Stimulated activated CD8-positive, alpha-beta memory T cell treated with anti-CD3 and anti-CD28 coated beads, Interleukin-15, amount 100 ng/mL, for 24 hours (primary cell): ENCODE measurements at regions not wholly inside any gene's neighbourhood (a gene's known extent, or its start where the extent isn't known, plus 50 kb on each side); places are given as distances from the start of the nearest gene placed in this dataset.

Experiments
- DNase-seq: peaks from one replicate; pipeline ENCODE4 v3.0.0-alpha.2; 2020; ENCODE audit warnings: low read depth

DNA sequence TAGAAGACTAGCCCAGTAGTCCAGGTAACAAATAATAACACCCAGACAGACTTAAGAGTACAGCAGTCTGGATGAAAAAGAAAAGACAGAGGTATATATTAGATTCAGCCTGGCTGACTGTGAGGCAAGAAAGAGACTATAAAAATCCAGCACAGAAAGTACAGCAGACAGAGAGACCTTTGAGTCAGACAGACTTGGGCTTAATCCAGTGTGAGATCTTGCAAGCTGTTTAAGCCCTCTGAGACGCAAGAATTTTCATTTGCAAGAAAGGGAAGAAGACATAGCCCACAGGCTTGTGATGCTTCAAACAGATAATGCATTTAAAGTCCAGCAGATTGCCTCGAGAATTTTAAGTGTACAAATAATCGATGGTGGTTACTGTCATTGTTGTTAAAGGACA is 471.4 kb downstream of the LIG4 start:
- no peak for DNase-seq

DNA sequence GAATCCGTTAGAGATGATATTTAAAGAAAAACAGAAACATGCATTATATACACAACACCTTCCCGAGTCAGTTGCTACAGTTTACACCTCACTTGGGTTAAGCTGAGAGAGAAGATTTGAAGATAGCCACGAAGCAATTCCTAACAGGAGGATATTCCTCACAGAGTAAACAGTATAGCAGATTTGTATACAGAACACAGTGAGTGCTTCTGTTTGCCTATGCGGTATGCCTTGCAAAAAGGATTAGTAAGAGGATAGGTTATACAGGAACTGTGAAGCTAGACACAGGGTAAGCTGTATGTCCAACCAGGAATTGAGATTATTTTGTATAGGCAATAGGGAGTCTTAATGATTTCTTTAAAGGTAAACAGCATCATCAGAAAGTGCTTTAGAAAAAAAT is 471.8 kb downstream of the LIG4 start:
- no peak for DNase-seq

DNA sequence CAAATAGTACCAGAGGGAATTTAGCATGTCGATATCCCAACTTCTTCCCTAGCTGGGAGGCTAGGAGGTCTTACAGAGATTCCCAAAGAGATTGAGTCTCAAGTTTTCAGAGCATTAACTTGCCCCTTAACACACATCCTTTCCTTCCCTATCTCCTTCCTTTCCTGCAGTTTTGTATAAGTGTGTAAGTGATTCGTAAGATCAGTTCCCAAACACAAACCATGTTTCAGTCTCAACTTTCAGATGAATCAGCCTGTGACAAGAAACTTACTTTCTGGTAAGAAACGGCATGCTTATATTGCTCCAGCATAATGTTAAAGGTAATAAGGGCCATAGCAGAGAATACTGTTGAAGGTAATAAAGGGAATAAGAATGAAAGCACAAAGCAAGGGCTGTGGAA is 472.2 kb downstream of the LIG4 start:
- DNase-seq, result no peak

DNA sequence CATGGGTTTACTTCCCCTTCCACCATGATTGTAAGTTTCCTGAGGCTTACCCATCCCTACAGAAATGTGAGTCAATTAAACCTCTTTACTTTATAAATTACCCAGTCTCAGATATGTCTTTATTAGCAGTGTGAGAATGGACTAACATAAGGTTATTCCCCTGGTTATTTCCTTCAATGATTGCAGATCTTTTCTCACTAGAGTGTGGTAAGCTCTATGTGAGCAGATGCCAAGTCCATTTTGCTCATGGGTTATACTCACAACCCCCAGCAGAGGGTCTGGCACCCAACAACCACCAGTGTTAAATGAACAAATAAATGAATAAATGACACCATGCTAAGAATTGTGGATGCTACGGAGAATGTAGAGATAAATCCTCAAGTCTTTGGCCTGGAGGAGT is 472.8 kb downstream of the LIG4 start:
- DNase-seq, result no peak

DNA sequence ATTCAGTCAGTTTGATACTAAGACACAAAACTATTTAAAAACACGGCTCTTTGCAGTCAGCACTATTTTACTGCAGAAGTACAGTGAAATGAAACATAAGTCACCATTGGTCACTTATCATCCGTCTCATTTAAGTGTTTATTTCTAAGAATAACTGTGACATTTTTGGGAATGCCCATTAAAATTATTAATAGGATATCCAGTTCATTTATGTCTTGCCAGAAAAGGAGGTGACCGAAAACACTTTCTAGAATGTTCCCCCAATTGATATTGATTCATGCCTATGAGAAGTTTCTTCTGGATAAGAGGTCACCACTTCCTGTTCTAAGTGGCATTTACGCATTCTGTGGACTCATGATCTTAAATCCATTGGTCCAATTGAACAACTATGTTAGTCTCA is 477.3 kb downstream of the LIG4 start:
- DNase-seq, result no peak

DNA sequence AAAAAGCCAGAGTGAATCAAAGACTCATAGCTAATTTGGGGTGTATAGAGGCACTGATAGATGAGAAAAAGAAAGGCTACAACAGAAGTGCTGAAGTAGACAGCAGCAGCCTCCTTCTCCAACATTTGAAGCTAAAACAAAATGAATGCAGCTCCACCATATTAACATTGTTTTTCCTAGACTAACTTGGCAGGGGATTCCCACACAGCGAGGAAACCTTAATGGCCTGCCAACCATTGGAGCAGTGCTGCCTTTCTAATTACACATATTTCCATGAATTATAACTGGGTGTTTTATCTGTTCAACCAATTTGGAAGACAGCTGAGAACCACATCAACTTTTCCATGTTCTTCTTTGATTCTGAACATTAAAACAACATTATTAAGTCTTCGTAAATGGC is 478.6 kb downstream of the LIG4 start:
- DNase-seq, result no peak

DNA sequence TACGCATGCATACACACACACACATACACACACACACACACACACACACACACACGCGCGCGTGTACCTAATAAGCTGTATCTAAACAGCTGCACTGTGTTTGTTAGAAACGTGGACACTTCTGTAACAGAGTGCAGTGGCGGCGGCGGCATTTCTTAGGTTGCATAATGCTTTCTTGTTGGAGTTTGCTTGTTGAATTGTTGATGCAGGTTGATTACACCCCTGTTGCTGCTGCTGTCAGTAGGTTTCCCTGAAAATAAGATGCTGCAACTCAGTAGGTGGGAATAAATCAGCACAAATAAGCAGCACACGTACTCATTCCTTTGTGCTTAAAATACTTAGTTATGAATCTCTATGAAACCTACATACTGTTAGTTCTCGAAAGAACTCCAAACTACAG is 479.2 kb downstream of the LIG4 start:
- no peak for DNase-seq

DNA sequence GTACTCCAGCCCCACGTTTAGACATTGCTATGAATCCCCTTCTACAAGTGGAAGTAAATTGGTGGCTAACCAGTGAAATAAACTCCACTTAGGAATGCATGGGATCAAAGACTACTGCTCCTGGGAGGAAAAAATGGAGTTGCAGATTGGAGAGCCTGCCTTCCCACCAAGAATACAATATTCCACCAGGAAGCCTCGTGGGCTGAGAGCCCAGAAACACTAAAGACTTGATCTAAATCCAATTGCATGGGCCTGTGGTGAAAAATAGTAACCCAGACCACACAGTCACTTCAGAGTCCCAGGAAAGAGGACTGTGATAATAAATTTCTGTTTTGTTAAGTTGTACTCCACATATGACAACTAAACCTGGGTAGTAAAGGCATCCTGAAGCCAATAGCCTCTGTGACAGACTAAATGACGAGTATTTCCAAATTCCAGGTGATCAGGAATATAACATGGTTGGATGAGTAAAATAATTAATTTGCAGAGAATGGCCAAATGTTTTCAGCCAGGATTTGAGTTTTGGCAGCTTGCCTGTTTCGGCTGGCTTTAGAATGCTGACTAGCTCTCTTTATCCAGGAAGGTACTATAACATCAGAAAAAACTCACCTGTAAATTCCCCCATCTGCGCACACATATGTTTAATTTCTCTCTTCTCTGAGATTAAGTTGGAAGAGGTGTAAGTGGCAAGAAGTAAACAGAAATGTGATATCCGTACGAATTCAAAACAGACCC is 480.3 kb downstream of the LIG4 start:
- DNase-seq, result no peak

DNA sequence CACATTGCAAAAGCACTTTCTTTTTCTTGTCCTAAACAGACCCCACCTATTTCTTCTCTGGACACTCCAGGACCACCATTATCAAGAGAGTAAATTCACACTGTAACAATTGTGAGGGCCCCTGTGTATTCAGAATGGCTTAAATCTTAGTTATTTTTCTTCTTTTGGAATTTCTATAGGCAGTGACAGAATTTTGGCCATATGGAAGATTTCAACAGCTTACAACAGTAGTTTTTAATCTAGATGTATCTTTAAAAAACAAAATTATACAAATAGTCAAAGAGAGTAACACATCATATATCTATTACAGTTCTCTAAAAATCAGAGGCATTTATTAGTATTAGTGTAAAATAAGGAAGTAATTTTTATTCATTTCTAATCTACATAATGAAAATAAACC is 482.1 kb downstream of the LIG4 start:
- DNase-seq, result no peak

DNA sequence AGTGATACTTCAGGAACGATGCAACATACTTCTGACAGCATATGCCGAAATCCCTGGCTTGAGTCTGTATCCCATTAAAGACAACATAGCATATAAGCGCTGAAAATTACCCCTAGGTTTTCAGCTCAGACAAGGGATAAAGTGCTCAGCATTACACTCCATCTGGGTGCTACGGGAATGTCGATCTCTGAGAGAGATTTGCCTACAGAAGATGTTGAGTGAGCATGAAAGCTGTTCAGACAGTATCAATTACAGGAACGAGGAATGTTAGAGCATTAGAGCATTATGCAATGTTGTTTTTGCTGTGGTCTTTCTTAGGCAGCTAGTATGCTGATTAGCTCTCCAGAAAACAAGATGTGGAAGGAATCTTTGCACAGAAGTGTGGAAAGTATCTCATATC is 484.5 kb downstream of the LIG4 start:
- no peak for DNase-seq

DNA sequence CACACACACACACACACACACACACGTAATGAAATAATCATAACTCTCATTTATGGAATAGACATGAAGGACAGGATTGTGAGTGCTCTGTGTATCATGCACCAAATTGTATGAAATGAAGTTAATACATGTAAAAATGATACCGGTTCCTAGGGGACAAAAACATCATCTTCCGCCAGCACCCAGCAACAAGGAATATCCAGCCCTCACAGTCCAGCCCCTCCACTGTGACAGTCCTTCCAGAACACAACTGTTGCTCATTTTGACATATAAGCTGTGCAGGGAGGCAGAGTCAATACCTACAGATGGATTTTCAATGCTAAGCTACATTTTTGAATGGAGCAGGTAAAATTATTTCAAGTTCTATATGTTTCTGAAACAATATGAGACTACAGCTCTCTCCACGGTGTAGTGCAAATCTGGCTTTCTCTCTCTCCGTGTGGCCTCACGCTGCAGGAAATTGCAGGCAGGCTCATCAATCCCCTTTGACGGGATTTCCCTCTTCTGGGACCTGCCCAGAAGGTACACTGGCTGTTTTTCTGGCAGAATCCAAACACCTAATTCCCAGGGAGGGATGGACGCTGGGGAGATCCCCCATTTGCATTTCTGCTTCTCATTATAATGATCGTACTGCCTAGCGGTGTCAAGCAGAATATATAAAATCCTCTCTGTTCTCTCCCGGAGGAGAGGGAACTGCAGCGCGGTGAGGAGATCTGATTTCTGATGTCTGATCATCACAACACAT is 494.0 kb downstream of the LIG4 start:
- no peak for DNase-seq

DNA sequence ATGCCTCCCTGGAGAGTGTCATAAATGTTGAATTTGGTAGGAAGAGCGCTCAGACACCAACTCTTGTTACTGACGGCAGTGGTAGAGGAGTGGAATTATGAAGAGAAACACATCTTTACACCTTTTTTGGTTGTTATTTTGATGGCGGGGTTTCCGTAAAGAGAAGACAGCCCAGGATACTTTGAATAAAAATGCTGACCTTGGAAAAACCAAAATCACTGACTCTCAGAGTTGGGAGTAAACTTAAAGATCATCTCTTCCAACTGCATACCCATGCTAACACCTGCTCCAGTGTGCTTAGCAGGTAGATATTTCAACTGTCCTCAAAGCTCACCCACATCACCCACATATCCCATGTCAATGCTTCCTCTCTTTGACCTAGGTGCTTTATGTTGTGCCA is 498.6 kb downstream of the LIG4 start:
- DNase-seq, result no peak

DNA sequence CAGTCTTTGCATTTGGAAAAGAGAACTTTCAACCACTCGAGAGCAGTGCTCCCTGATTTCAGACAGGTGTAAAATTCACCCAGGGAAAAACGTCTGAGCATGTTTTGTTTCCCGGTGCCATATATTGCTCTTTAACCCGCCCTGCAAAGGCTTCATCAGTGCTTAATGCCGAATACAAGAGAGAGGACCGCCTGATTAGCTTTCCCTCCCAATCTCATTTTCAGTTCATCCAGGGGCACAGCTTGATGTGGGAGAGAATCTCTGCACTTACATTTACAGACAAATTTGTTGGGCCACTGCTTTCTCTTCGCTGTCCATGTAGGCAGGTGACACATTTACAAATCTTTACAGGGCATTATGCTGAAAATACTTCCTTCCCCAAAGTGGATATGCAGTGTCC is 499.1 kb downstream of the LIG4 start:
- DNase-seq, result no peak

DNA sequence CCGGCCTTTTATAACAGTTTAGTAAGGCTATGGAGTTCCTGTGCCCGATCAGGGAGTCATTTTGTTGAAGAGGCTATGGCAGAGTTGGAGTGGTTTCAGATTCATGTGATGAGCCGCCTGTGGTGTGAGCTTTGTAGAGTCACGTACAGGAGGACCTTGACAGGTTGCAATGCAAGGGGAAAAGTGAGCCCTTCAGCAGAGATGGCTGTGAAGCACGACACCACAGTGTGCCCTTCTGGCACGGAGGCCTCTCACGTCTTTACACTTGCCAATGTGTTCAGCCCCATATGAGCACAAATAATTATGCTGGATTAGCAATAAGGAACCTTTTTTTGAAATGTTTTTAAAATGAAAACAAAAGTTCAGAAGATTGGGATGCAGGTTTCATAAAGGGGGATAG is 499.8 kb downstream of the LIG4 start:
- DNase-seq, result no peak

DNA sequence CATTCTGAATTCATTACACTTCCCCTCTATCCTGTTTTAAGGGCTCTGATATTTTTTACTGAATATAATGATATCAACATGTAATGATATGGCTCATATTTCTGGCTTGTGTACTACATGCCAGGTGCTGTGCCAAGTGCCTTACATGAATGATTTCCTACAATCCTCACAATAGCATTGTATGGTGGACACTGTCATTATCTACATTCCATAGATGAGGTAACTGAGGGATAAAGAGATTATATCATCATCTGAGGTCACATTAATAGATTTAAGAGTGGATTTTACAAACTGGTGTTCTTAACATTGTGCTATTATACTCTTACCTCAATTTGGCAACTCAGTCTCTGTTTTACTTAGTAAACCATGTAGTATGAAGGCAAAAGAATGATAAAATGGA is 502.0 kb downstream of the LIG4 start:
- DNase-seq, result no peak

DNA sequence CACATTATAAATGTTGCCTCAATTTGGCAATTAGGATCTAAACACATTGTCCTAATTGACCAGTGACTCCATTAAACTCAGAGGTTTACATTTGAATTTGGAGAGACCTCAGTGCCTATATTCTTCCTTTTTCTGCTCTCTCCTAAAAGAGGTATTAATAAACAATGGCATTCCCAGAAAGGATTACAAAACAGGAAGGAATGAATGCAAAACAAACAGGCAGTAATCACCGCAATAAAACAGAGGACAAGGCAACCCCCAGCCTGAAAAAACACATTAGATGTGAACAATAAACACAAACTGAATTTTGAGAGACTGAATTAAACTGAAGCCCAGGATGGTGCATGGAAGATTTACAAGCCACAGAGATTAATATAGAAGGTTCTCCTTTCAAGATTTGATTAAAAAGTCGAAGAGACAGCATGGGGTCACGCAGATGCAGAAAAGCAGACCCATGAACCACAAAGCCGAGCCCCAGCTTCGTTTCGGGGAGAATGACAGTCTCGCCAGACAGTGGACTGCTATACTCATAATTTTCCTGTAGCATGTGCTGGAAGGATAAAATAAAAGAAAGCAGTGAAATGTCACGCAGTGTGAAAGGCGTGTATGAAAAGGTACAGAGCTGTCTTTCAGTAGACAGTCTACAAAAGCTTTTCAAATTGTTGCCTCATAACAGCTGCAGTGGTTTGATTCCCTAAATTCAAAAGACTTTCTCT is 503.0 kb downstream of the LIG4 start:
- no peak for DNase-seq

DNA sequence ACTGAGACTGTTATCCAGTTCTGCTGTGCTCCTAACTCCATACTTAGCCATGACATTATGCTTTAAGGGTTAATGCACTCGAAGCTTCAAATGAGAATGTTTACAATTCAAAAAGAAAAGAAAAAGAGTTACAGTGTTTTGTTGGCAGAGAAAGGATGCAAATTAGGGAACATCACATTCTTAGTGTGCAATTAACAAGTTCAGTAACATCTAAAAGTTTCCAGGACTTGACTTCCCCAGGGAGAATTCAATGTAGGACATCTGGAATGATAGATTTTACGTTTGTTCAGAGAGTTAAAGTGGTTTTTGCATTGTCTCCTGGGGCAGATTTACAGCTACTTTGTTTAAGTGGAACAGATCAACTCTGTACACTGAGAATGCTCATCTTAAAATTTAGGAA is 525.2 kb downstream of the LIG4 start:
- no peak for DNase-seq

DNA sequence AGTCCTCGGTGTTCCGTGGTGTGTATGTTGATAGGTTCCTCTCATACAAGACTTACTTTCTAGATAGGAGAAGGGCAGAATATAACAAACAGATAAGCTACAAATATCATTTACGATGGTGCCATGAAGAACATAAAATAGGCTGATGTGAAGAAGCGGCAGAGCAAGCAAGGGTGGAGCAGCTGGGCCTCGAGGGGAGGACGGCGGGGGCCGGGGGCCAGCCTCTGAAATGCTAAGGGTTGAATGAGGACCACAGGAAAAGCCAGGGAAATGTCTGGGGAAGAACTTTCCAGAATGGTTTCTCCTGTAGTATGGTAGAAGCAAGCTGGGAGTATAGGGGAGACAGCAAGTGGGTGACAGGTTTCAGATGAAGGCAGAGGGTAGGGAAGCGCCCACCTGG is 529.5 kb downstream of the LIG4 start:
- DNase-seq, result no peak

DNA sequence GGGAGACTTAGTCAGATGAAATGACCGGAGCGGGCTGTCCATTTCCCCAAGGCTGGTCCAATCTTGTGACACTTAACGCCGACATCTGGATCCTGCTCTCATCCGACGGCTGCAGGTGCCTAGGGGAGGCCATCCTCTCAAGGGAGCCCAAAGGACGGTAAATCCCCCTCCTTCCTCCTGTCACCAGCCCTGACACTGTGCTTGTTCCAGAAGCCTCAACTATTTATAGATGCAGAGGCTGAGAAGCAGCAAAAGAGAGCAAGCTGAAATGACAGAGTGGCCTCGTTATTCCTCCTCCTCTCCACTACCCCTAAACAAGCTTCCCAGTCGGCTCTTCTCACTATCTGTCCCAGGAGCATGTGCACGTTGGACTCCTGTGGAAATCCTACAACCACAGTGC is 533.7 kb downstream of the LIG4 start:
- DNase-seq, result no peak

DNA sequence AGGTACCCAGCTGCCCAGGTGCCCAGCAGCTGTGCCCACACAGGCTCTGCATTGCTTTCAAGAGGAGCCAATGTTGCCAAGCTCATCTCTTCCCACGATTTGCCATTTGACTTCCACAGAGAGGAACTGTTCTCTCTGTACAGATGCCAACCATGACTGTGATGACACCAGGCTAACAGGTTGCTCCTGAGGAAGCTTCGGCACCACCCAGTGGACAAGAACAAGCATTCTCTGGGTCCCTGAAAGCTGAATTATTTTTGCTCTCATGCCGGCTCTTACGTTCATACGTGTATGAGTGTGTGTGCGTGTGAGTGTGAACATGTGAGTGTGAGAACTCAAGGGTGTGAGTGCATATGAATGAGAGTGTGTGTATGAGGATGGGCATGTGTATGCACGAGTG is 535.2 kb downstream of the LIG4 start:
- no peak for DNase-seq

DNA sequence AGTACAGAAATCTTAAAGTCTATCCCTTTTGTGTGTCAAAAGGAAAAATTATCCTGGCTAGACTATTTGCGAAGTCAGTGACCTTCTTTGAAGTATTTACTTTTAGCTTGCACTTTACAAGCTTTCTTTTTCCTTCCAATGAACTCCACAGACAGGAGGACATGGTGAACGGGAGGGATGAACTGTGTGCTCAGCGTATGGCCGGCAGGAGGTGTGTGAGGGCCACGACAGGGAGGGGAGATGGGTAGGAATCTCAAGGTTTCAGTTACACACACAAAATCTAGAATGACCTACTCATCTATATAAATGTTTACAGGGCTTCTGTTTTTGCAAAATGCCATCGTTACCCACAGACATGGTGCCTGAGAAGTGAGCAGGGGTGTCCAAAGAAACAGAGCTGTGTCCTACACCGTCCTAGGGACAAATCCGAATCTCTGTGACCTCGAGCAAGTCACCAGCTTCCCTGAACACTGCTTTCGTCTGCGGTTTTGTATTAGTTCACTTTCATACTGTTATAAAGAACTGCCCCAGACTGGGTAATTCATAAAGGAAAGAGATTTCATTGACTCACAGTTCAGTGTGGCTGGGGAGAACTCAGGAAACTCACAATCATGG is 537.2 kb downstream of the LIG4 start:
- no peak for DNase-seq

DNA sequence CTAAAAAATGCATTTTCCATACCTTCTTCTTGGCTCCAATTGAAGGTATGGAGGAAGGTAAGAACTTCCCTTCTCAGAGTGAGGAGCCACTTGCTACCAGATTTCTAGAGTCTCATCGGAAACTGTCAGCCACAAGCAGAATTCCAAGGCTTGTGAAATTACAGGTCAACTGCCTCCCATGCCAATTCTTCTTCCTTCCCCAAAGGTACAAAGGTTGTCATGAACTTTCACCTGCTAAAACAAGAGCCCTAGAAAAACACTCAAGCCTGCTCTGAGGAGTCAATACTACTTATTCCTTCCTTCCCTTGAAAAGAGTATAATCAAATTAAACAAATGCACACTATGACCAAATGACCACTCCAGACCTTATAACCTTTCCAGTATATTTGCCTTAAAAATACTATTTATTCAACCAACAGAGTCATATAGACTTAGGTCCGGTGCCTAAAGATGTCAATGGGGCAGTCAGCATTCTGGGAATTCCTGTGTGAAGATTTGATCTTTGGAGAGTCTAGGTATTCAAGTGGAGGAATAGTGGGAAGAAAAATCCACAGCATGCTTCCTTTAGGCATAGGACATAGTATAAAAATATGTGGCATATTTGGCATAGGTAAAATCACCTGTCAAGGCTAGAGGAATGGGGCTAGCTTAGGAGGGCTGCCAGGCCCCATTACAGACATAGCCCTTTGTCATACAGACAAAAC is 539.3 kb downstream of the LIG4 start:
- no peak for DNase-seq
